ENCODE measurements at regions not wholly inside any gene's neighbourhood (a gene's known extent, or its start where the extent isn't known, plus 50 kb on each side); places are given as distances from the start of the nearest gene placed in this dataset.

GRCh38 chr2:71907503-71907902 is 240.2 kb downstream of the CYP26B1 start:
- Histone ChIP-seq H4K20me1 (ENCODE audit: insufficient read depth, low read length) (no peaks in the 10 kb centered on the region), H3K4me1 (ENCODE audit: insufficient read depth, low read length) (no peaks in the 10 kb centered on the region), H3K9ac (ENCODE audit: insufficient read depth, low read depth, low read length) (no peak overlapping the region), H3K9me3 (ENCODE audit: low read length) (peaks cover 16% of the 10 kb centered on the region), H3K27me3 (ENCODE audit: control insufficient read depth in 1 of 2, insufficient read depth in 2 of 2, low read length in 2 of 2) (0 out of 5 replicates have a peak, but pooled peaks cover 0 to 3% of the 10 kb centered on the region in 2 experiments), H3K27ac (ENCODE audit: extremely low read length, insufficient read depth, low read length) (no peak overlapping the region), H3K4me2 (ENCODE audit: low read depth, low read length) (no peak overlapping the region), H3K36me3 (replicated peaks in 1 of 2; ENCODE audit: control insufficient read depth in 1 of 2, insufficient read depth in 2 of 2, low read length in 2 of 2) (no peaks in the 10 kb centered on the region), H3K79me2 (ENCODE audit: insufficient read depth, low read length) (no peaks in the 10 kb centered on the region), H2AFZ (ENCODE audit: low read length) (no peak overlapping the region), H3K4me3 (replicated peaks in 1 of 3; ENCODE audit: insufficient read depth in 1 of 3, low read depth in 2 of 3, low read length in 3 of 3) (no peak overlapping the region)
- intact Hi-C loops (cut with micrococcal nuclease; ENCODE audit: unreplicated experiment) = no loop called here
- TF ChIP-seq HNF4G (IDR thresholded peaks at IDR 0.05; ENCODE audit: borderline replicate concordance, low read depth, low read length) (no peak), HNF4G (CRISPR knock-in tag; IDR thresholded peaks at IDR 0.05; ENCODE audit: borderline replicate concordance, low read depth) (no peak), ZBTB20 (CRISPR knock-in tag; IDR thresholded peaks at IDR 0.05; ENCODE audit: borderline replicate concordance, low read depth) (no peak), IRX3 (CRISPR knock-in tag; IDR thresholded peaks at IDR 0.05; ENCODE audit: borderline replicate concordance, low read depth) (no peak), SOX6 (IDR thresholded peaks at IDR 0.05) (no peak), SOX6 (CRISPR knock-in tag; IDR thresholded peaks at IDR 0.05) (no peak), ZNF414 (CRISPR knock-in tag; IDR thresholded peaks at IDR 0.05) (no peak), STAT5B (CRISPR knock-in tag; IDR thresholded peaks at IDR 0.05) (no peak), HNF1B (CRISPR knock-in tag; IDR thresholded peaks at IDR 0.05) (no peak), RFXANK (CRISPR knock-in tag; IDR thresholded peaks at IDR 0.05) (no peak)
- in situ Hi-C loops (cut with HindIII; ENCODE audit: extremely low pct_ligation_motif_present, low pct_unique_long_range_greater_than_20kb) = no loop called here
- under 1% methylated on average over 3 of the region's 3 CpGs for WGBS (ENCODE audit: low lambda C conversion rate)
- no peak for ATAC-seq
- DNase-seq (ENCODE audit: low spot score) = no peak
- FAIRE-seq = no peak
- CTCF ChIA-PET (ENCODE audit: low intra/inter-chr PET ratio, low total read pairs) = no interaction called here
- no TSS peak for BruUV-seq (replicated peaks)
- POLR2A ChIA-PET = no interaction called here

Data from HepG2 (cell line).